ENCODE measurements at regions not wholly inside any gene's neighbourhood (a gene's known extent, or its start where the extent isn't known, plus 50 kb on each side); places are given as distances from the start of the nearest gene placed in this dataset.
"Not testable (repeated sequence)": the region's sequence is repeated elsewhere in the genome, so short reads cannot be mapped to it uniquely, and the experiment has no call there.

DNA sequence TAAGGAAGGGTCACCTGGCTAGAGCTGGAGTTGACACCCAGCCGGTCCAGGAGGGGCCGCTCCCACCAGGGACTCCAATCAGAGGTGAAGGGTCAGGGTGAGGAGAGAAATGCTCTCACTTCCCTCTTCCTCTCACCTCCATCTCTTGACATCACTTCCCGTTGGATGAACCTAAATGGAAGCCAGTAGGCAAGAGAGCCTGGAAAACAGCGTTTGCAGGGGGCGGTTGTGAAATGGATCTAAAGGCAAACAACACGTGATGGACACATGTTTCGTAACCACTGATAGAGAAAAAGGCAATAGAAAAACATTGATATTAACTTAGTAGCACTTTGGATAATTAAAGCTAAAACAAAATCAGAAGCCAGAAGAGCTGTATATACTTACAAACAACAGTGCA, 105.6 kb upstream of the FOXA2 start:
- in situ Hi-C loops (cut with MboI; ENCODE audit: low pct_unique_long_range_greater_than_20kb, low sequenced_read_pairs, unreplicated experiment) = no loop called here
- TF ChIP-seq, protein P1, sequence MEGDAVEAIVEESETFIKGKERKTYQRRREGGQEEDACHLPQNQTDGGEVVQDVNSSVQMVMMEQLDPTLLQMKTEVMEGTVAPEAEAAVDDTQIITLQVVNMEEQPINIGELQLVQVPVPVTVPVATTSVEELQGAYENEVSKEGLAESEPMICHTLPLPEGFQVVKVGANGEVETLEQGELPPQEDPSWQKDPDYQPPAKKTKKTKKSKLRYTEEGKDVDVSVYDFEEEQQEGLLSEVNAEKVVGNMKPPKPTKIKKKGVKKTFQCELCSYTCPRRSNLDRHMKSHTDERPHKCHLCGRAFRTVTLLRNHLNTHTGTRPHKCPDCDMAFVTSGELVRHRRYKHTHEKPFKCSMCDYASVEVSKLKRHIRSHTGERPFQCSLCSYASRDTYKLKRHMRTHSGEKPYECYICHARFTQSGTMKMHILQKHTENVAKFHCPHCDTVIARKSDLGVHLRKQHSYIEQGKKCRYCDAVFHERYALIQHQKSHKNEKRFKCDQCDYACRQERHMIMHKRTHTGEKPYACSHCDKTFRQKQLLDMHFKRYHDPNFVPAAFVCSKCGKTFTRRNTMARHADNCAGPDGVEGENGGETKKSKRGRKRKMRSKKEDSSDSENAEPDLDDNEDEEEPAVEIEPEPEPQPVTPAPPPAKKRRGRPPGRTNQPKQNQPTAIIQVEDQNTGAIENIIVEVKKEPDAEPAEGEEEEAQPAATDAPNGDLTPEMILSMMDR (IDR thresholded peaks at IDR 0.05; ENCODE audit: extremely low read depth, insufficient read depth, missing control alignments) = no peak
- DNase-seq (ENCODE audit: low spot score) = no peak

DNA sequence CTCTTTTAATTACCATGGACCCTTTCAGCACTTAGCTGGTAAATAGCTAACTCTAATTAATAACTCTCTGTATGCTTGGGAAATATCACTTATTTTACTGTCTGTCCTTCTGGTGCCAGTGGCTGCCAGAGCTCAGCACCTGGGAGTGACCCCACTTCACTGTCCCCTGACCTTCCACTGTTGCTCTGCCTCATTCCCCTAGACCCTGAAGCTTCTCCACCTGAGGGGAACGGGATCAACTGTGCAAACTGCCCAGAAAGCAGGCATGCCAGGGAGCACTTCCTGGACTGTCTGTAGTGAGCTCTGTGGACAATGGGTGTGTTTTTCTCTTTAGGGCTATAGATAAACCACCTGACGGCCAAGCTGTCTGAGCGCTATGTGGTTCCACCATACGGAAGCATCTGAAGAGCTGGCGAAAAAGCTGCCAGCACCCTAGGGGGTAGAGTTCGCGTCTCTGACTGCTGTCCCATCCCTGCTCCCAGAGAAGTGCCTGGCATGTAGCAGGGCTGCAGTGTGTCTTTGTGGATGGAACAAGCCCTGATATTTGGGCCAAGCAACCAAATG, 106.3 kb upstream of the FOXA2 start:
- TF ChIP-seq, protein P1 (IDR thresholded peaks at IDR 0.05; ENCODE audit: extremely low read depth, insufficient read depth, missing control alignments) = no peak
- no peak for DNase-seq (ENCODE audit: low spot score)
- in situ Hi-C loops (cut with MboI; ENCODE audit: low pct_unique_long_range_greater_than_20kb, low sequenced_read_pairs, unreplicated experiment) = no loop called here

DNA sequence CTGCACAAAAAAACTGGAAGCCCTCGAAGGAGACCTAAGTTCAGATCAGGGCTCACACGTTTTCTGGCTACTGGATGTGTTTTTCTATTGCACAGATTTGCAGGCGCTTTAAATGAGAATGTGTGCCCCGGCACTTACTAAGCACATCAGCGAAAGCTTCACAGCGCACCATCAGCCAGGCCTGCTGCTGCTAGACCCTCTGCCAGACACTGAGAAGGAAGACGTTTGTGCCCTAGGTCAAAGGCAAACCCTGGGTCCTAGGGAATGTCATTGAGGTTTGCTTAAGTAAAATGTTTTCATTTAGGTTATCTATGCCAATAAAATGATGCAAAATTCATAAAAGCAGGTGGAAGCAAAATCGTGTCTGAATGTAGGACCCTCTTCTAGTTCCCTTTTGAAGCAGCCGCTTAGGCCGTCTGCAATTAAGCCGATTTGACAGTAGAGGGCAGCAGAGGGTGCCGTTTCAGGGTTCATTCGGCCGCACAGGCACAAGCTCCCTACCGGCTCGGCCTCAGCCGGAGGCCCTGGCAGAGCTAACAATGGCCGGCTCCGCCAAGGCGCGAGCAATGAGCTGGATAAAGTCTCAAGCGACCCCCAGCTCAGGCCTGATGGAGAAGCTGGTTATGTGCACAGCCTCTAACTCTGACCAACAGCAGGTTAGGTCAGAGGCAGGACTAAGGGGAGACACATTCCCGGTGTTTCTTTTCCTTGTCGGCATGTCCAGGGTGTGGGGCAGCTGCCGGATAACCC, 107.2 kb upstream of the FOXA2 start:
- peak; percentile 75 for DNase-seq (ENCODE audit: low spot score)
- in situ Hi-C loops (cut with MboI; ENCODE audit: low pct_unique_long_range_greater_than_20kb, low sequenced_read_pairs, unreplicated experiment) = no loop called here

DNA sequence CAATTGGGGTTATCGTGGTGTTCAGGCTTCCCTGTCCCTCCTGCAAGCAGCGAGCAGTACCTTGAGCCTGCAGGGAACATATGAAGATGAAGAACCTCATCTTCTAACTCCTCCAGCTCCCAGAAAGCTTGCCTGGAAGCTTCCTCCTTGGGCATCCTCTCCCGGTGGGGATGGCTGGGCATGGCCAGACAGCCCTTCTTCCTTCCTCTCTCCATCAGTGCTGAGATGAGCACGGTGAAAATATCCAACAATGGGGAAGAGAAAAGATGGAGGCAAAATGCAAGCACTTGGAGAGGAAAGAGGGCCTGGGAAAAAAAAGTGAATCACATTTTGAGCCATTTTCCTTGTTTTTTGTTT, 107.7 kb upstream of the FOXA2 start:
- in situ Hi-C loops (cut with MboI; ENCODE audit: low pct_unique_long_range_greater_than_20kb, low sequenced_read_pairs, unreplicated experiment) = no loop called here
- TF ChIP-seq, protein P1 (IDR thresholded peaks at IDR 0.05; ENCODE audit: extremely low read depth, insufficient read depth, missing control alignments) = no peak
- no peak for DNase-seq (ENCODE audit: low spot score)

More for the DNA sequence above, 107.2 kb upstream of the FOXA2 start:
- TF ChIP-seq, protein P1 (IDR thresholded peaks at IDR 0.05; ENCODE audit: extremely low read depth, insufficient read depth, missing control alignments) = peak; percentile 79

DNA sequence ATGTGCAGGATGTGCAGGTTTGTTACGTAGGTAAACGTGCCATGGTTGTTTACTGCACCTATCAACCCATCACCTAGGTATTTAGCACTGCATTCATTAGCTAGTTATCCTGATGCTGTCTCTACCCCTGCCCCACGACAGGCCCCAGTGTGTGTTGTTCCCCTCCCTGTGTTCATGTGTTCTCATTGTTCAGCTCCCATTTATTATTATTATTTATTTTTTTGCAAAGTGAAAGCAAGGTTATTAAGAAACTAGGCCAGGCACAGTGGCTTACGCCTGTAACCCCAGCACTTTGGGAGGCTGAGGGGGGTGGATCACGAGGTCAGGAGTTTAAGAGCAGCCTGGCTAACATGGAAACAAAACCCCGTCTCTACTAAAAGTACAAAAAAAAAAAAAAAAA, 108.2 kb upstream of the FOXA2 start:
- in situ Hi-C loops (cut with MboI; ENCODE audit: low pct_unique_long_range_greater_than_20kb, low sequenced_read_pairs, unreplicated experiment); DNase-seq (ENCODE audit: low spot score): not testable (repeated sequence)

DNA sequence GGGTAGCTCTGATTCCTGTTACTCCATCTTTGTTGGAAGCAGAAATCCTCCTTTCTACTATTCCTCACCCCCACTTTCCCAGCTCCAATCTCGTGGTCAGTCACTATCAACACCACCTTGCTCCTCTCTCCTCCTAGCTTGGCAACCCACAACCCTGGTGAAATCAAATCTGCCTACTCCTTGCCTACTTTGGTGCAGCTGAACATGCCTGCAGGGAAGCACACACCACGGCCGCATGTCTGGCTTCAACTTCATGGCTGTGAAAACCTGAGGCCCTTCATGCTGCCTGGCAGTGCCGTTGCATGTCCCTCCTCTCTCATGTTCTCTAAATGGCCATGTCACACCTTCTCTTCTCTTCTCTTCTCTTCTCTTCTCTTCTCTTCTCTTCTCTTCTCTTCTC, 112.4 kb upstream of the FOXA2 start:
- DNase-seq (ENCODE audit: low spot score) = no peak
- in situ Hi-C loops (cut with MboI; ENCODE audit: low pct_unique_long_range_greater_than_20kb, low sequenced_read_pairs, unreplicated experiment) = no loop called here
- TF ChIP-seq, protein P1 (IDR thresholded peaks at IDR 0.05; ENCODE audit: extremely low read depth, insufficient read depth, missing control alignments) = no peak

DNA sequence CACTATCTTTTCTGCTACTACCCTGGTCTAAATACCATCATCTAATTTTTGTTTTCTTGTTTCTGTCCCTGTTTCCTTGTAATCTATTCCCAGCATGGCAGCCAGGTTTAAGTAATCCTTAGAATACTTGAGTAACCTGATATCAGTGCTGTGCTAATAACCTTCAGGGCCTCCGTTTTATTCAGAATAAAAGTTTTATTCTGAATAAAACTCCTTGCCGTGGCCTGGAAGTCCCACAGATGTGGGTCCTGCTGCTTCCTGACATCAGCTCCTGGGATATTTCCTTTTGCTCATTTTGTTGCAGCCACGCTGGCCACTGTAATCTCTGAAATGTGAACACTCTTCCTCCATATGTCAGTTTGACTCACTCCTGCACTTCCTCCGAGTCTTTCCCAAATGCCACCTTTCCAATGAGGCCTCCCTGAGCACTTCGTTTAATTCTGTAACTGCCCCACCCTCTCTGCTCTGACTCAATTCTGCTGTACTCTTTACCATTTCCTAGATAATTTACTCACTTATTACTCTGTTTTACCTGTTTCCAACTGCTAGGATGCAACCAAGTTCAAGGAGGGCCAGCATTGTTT, 114.0 kb upstream of the FOXA2 start:
- TF ChIP-seq, protein P1 (IDR thresholded peaks at IDR 0.05; ENCODE audit: extremely low read depth, insufficient read depth, missing control alignments) = no peak
- DNase-seq (ENCODE audit: low spot score) = no peak
- in situ Hi-C loops (cut with MboI; ENCODE audit: low pct_unique_long_range_greater_than_20kb, low sequenced_read_pairs, unreplicated experiment) = no loop called here

All from GM13977 (cell line).